ENCODE measurements at regions not wholly inside any gene's neighbourhood (a gene's known extent, or its start where the extent isn't known, plus 50 kb on each side); places are given as distances from the start of the nearest gene placed in this dataset.
"Not testable (repeated sequence)": the region's sequence is repeated elsewhere in the genome, so short reads cannot be mapped to it uniquely, and the experiment has no call there.

- intact Hi-C loops (cut with DNase I): no loop called here
- peak in 3 of 10 donors; percentile 75 to 84 (median 83) for DNase-seq
Measured at GRCh38 chr6:170093658-170094596, 197.0 kb downstream of the DLL1 start.

- intact Hi-C loops (cut with DNase I): no loop called here
- DNase-seq: peak in 4 of 10 donors; percentile 31 to 82 (median 76)
Measured at GRCh38 chr6:170093276-170093657, 197.6 kb downstream of the DLL1 start.

- intact Hi-C loops (cut with DNase I): no loop called here
Measured at GRCh38 chr6:170092826-170093225, 198.1 kb downstream of the DLL1 start.

GRCh38 chr6:170091639-170092579 is 199.0 kb downstream of the DLL1 start:
- intact Hi-C loops (cut with DNase I): no loop called here
- peak in 3 of 10 donors; percentile 19 to 66 (median 20) for DNase-seq

More at GRCh38 chr6:170092826-170093225, 198.1 kb downstream of the DLL1 start:
- DNase-seq: peak in 4 of 10 donors; percentile 25 to 64 (median 50)

DNA sequence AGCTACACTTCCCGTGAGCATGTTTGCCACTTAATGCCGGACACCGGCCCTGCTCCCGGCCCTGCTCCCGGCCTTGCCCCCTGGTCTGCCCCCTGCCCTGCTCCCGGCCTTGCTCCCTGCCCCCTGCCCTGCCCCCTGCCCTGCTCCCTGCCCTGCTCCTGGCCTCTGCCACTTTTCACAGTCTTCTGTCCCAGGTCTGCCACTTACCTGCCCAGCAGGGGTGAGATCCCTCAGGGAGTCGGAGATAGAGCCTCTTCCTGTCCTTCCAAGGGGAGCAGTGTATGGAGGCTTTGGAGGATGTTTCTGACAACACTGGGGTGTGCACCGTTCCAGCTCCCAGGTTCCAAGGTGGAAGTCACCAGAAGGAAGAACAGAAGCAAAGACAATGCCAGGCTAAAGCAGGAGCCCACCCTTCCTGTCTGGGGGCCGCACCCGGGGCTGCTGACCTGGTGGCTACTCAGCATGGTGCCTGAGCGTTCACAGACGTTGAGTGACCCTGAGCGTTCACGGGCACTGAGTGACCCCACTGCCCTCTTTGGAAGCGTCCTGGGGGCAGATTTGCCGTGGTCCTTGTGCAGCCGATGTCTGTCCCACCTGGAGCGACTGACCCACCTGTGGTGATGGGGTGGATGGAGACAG is 199.8 kb downstream of the DLL1 start:
- peak in 3 of 10 donors; percentile 52 to 64 (median 52) for DNase-seq
- intact Hi-C loops (cut with DNase I): no loop called here

DNA sequence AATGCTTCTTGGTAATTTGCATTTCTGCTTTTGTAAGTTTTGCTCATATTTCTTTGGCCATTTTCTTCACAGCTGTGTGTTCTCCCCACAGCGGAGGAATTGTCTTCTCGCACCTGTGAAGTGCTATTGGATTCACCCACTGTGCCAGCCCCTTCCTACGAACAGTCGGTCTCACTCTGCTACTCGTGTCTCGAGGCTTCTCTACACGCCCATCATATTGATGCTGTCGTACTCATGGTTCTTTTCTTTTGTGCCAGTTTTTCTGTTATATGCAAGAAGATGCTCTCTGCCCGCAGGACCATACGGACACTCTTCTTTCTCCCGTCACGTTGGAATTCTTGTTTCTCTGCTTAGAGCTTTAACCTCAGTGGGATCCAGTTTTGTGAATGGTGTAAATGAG is 200.3 kb downstream of the DLL1 start:
- DNase-seq: peak in 3 of 10 donors; percentile 50 to 71 (median 69)
- intact Hi-C loops (cut with DNase I): no loop called here

DNA sequence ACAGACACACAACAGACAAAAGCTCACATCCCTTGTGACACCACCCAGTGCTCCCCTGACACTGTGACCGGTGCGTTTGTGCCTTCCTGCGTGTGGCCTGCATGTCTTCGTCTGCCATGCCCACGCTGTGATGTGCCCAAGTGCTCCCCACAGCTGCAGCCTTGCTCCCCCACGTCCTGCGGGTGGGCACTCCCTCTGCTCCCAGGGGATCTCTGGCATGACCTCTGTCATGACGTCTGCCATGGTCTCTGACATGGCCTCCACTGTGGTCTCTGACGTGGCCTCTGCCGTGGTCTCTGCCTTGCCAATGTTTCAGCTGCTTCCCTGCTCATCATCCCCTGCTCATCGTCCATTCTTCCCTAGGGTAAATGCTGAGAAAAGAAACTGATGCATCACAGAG is 200.9 kb downstream of the DLL1 start:
- peak in 3 of 10 donors; percentile 51 to 68 (median 55) for DNase-seq
- intact Hi-C loops (cut with DNase I): no loop called here

- intact Hi-C loops (cut with DNase I): no loop called here
- peak in 5 of 10 donors; percentile 13 to 81 (median 67) for DNase-seq
Measured at GRCh38 chr6:170088582-170088955, 202.3 kb downstream of the DLL1 start.

- peak in 6 of 10 donors; percentile 9 to 84 (median 46) for DNase-seq
- intact Hi-C loops (cut with DNase I): no loop called here
Measured at GRCh38 chr6:170087941-170088581, 202.8 kb downstream of the DLL1 start.

DNA sequence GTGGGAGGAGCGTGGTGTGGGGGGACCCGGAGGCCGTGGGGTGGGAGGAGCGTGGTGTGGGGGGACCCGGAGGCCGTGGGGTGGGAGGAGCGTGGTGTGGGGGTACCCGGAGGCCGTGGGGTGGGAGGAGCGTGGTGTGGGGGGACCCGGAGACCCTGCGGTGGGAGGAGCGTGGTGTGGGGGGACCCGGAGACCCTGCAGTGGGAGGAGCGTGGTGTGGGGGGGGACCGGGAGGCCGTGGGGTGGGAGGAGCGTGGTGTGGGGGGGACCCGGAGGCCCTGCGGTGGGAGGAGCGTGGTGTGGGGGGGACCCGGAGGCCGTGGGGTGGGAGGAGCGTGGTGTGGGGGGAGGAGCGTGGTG is 203.5 kb downstream of the DLL1 start:
- intact Hi-C loops (cut with DNase I): not testable (repeated sequence)
- peak in 6 of 10 donors; percentile 5 to 75 (median 41) for DNase-seq

DNA sequence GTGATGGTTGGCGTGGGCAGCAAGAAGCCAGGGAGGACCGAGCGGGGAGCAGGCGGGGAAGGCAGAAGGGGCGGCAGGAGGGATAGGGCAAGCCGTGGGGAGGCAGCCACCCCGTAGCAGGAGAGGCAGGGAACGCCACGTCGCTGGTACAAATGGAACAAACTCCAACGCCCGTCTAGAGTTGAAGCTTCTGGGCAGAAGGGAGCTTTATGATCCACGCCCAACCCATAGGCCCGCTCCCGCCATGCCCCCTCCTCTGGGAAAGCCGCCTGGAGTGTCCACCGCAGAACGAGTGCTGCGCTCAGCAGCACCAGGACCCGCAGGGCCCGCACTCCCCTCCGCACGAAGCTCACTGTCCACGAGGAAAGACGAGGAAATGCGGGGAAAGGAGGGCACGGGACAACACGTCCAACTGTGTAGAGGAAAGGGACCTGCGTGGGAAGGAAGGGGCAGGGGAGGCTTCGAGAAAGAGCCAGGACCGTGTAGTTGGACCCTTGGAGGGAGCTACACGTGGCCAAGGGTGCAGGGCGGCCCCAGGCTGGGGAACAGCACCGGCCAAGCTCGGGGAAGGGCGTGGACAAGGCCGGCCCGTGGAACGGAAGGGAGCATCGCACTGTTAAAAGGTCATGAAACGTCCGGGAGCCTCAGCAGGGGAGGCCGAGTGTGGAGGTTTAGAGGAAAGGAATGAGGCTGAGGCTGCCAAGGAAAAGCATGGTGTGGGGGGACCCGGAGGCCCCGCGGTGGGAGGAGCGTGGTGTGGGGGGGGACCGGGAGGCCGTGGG is 204.0 kb downstream of the DLL1 start:
- DNase-seq: peak in 8 of 10 donors; percentile 1 to 78 (median 14)
- intact Hi-C loops (cut with DNase I): no loop called here

DNA sequence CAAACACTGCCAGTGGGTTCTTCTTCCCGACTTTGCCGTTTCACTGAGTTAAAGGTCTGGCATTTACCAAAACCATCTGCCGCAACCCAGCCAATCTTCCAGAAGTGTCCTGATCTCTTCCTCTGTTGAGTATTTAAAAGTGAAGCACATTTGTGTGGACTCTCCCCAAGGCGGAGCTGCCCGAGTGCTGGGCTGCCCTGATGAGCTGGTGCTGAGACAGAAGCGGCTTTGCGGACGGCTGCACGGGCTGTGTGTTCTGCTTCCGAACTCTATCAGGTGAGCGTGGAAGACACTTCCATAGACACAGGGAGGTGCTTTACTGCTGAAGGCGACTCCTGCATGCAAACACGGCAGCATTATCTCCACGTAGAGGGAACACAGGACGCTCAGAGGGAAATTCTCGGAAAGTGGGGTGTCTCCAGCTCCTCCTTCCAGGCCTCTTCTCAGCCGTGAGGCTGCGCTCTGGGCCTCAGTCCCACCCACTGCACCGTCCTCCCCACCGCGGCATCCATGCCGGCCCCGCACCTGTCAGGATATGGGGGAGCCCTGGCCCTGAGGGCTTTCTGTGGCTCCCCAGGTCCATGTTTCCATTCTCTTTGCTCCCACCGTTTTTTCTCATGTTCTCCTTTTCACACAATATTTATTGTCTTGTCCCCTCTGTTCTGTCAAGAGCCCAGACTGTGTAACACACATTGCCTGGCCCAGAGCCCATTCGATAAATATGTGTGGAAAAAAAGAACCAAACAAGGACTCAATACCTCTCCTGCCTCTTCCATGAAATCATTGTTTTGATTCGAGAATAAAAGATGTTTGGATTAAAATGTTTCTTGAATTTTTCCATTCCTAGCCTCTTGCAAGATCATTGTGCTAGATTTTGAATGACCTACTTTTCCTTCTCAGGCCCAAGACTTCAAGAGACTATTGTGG is 205.1 kb downstream of the DLL1 start:
- intact Hi-C loops (cut with DNase I): no loop called here
- DNase-seq: peak in 6 of 10 donors; percentile 7 to 76 (median 40)

DNA sequence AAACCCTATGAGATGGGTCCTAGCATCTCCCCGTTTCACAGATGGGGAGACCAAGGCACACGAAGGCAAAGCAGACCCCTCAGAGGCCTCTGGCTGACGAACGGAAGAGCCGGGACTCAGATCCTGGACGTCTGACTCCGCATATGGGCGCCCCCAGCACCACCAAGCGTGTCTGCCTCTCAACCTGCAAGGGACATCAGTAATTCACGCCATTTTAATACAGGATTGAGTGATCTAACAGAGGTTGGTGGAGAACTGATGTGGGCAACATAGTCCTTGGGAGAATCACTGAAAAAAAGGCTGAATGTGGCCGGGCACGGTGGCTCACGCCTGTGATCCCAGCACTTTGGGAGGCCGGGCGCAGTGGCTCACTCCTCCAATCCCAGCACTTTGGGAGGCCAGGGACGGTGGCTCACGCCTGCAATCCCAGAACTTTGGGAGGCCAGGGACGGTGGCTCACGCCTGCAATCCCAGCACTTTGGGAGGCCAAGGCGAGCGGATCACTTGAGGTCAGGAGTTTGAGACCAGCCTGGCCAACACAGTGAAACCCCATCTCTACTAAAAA is 206.6 kb downstream of the DLL1 start:
- intact Hi-C loops (cut with DNase I): no loop called here
- DNase-seq: peak in 4 of 10 donors; percentile 18 to 72 (median 41)

- intact Hi-C loops (cut with DNase I): no loop called here
- DNase-seq: peak in 5 of 10 donors; percentile 1 to 81 (median 73)
Measured at GRCh38 chr6:170083236-170084051, 207.4 kb downstream of the DLL1 start.

DNA sequence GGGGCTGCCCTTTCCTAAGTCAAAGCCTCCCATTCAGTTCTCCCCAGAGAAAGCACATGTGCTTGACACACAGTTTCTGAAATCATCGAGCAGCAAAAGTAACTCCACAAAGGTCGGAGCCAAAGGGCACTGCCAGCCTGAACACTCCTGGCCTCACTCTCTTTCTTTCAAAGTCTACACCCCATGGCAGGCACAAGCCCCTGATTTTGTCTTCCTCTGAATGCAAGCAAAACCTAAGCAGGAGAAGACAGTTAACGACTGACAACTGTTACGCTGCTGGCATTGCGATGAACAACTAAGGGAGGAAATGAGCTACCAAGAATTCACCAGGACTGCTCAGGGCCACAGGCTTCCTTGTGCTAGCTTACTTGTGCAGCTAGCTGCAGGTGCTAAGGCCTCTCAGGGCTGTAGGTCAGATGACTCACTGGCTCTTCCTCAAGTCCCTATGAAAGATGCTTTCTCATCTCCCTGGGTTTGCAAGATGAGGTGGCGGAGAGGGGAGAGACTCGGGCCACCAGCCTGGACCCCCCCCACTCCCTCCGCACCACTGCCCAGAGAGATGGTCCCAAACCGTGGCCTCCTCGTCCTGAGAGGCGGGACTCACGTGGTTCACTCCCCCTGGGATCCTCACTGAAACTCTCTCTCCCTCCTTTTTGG is 208.2 kb downstream of the DLL1 start:
- DNase-seq: peak in 2 of 10 donors; percentile 35 to 43
- intact Hi-C loops (cut with DNase I): no loop called here

- intact Hi-C loops (cut with DNase I): no loop called here
- peak in 4 of 10 donors; percentile 14 to 70 (median 38) for DNase-seq
Measured at GRCh38 chr6:170082067-170082466, 208.8 kb downstream of the DLL1 start.

Measured in posterior cingulate gyrus (tissue), 11 donors.